Adrenal gland (tissue), 9 donors: ENCODE measurements at regions not wholly inside any gene's neighbourhood (a gene's known extent, or its start where the extent isn't known, plus 50 kb on each side); places are given as distances from the start of the nearest gene placed in this dataset.
A peak's percentile ranks its signal among the peaks of the same experiment; 100 is the strongest.

Source experiments
- DNase-seq, 7 donors: peaks; one replicate each; pipeline ENCODE4 v3.0.0-alpha.2; 2019 to 2020
- H3K27ac ChIP-seq, 5 donors: fragments of 200-600 bp; sonication (generic) in 4 of 5; 1 replicate in 3 of 5; 2 replicates in 2 of 5; pipeline versions ENCODE4 v1.5.1 to v1.8.0; 2016 to 2020; ENCODE audit warnings: mild to moderate bottlenecking in 1 of 5
- H3K27me3 ChIP-seq: fragments of 200-600 bp; 2 replicates; pipeline ENCODE4 v1.8.0; 2021
- H3K36me3 ChIP-seq, 2 donors: fragments of 200-600 bp; replicated peaks in 1 of 2; 1 replicate in 1 of 2; 2 replicates in 1 of 2; pipeline versions ENCODE4 v1.5.1 to v1.8.0; 2018 to 2022
- H3K4me1 ChIP-seq, 2 donors: fragments of 200-600 bp; replicated peaks in 1 of 2; 1 replicate in 1 of 2; 2 replicates in 1 of 2; pipeline versions ENCODE4 v1.5.1 to v1.8.0; 2018 to 2021
- H3K4me3 ChIP-seq, 4 donors: fragments of 200-600 bp; sonication (generic) in 3 of 4; one replicate each; pipeline ENCODE4 v1.5.1; 2016 to 2018
- H3K9me3 ChIP-seq, 3 donors: fragments of 200-600 bp; sonication (generic) in 1 of 3; replicated peaks in 1 of 3; 1 replicate in 2 of 3; 2 replicates in 1 of 3; pipeline versions ENCODE4 v1.5.1 to v1.8.0; 2016 to 2021
- POLR2A ChIP-seq, 2 donors: fragments of 450-650 bp; IDR thresholded peaks; one replicate each; pipeline ENCODE4 v1.6.1; 2017; ENCODE audit warnings: antibody characterized with exemption in 2 of 2, mild to moderate bottlenecking in 2 of 2, moderate library complexity in 1 of 2
- WGBS, 4 donors: extraction: QIAGEN DNeasy Blood & Tissue Kit in 2 of 4; methylation state at CpG; one replicate each; pipeline versions ENCODE4 v1.1.5 to v1.1.7; 2013 to 2017; 5-methylcytosine and 5-hydroxymethylcytosine counted together
- intact Hi-C, 2 donors: fragments of 100-400 bp; cut with DNase I; formaldehyde crosslinking; loops; one replicate each; pipeline versions ENCODE4 v1.14.1 to v1.15.0; 2022 to 2023
- TF ChIP-seq, protein P1 (sequence below), 6 experiments: fragments of 450-650 bp in 4 of 6; fragments of 200-600 bp in 2 of 6; sonication (generic) in 1 of 6; IDR thresholded peaks; 1 replicate in 5 of 6; 2 replicates in 1 of 6; pipeline versions ENCODE4 v1.5.1 to v1.8.0; 2016 to 2021; ENCODE audit warnings: antibody characterized with exemption in 6 of 6, mild to moderate bottlenecking in 2 of 6, moderate library complexity in 1 of 6
- donor health status: healthy with polysubstance abuse.
- donor health status: Bipolar disorder and iron deficiency.
- donor health status: DM: yes; HTN: yes; CAD: no.
- donor health status: DM: no; HTN: no; CAD: no.
- donor health status: DM: no; HTN: no; CAD: no.

DNA sequence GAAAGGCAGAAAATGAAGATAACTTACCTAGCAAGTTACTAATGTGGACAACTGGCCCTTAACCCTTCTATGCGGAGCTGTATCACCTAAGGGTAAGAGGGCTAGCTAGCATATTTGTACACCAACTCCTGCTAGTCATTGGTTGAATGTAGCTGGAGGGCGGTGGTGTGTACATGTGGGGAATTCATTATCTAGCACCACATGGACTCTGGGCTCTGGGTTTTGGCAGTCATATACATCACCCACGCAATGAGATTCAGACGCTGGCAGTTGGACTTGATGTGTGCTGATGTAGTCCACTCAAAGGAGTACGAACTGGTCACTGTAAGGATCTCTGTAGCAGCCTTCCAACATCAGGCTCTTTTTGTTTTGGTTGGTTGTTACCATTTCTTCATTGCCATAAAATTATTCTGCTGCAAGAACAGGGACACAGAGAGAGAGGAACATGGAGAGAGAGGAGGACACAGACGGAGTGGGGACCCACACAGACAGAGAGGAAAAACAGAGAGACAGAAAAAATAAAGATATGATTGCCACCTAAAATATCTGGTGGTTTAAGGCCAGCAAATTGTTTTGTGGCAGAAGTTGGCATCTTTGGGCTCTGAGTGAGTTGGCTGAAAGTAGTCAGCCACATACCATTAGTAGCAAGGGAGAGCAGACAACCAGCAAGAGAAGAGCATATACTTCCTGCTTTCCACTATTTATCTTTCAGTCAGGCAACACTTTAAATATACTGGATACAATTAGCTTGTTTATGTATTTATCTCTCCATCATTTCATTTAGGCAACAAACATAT, 76.7 kb upstream of the MTPN start:
- H3K27me3 ChIP-seq = no peaks in the 10 kb centered on the region
- intact Hi-C loops = no loop called here
- no peaks in the 10 kb centered on the region for H3K9me3 ChIP-seq
- H3K4me3 ChIP-seq = no peak overlapping the region
- H3K27ac ChIP-seq = no peak overlapping the region
- no peak for DNase-seq
- no peak for TF ChIP-seq POLR2A (IDR thresholded peaks at IDR 0.05)
- H3K36me3 ChIP-seq = no peaks in the 10 kb centered on the region
- WGBS, 4 donors = 90 to 97% (median 93%) methylated on average over 6 of the region's 6 CpGs
- no peaks in the 10 kb centered on the region for H3K4me1 ChIP-seq

DNA sequence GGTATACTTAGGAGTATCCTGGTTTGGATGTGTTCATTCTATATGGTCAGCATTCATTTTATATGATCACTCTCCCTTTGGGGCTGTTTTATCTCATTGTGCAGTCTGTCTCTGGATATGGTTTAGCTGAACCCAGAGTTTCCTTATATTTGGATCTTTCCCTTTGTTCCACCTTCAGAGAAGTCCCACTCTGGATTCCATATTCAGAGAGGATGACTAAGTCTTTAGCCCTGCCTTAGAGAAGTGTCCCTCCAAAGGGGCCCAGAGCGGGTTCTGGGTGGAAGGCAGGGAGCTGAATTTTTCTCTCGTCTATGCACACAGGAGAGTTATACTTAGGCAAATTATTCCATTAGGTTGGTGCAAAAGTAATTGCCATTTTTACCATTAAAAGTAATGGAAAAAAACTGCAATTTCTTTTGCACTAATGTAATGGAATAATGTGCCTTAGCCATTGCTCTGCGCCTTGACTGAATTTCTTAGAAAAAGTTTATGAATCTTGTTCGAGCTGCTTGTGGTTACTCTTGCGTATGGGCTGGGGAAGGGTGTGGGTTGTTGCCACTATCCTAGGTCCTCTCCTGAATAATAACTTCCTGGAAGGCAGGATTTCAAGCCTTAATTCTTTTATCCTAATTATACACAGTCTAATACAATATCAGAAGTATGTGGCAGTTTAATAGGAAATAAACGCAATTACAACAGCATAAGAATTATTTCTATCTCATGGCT, 74.2 kb upstream of the MTPN start:
- H3K27ac ChIP-seq = no peak overlapping the region
- no peaks in the 10 kb centered on the region for H3K36me3 ChIP-seq
- intact Hi-C loops = no loop called here
- 93 to 96% (median 94%) methylated on average over 6 of the region's 6 CpGs for WGBS, 4 donors
- no peak overlapping the region for H3K4me3 ChIP-seq
- H3K27me3 ChIP-seq = no peaks in the 10 kb centered on the region
- no peaks in the 10 kb centered on the region for H3K9me3 ChIP-seq
- no peaks in the 10 kb centered on the region for H3K4me1 ChIP-seq
- TF ChIP-seq, protein P1, sequence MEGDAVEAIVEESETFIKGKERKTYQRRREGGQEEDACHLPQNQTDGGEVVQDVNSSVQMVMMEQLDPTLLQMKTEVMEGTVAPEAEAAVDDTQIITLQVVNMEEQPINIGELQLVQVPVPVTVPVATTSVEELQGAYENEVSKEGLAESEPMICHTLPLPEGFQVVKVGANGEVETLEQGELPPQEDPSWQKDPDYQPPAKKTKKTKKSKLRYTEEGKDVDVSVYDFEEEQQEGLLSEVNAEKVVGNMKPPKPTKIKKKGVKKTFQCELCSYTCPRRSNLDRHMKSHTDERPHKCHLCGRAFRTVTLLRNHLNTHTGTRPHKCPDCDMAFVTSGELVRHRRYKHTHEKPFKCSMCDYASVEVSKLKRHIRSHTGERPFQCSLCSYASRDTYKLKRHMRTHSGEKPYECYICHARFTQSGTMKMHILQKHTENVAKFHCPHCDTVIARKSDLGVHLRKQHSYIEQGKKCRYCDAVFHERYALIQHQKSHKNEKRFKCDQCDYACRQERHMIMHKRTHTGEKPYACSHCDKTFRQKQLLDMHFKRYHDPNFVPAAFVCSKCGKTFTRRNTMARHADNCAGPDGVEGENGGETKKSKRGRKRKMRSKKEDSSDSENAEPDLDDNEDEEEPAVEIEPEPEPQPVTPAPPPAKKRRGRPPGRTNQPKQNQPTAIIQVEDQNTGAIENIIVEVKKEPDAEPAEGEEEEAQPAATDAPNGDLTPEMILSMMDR (IDR thresholded peaks at IDR 0.05) = no peak
- no peak for TF ChIP-seq POLR2A (IDR thresholded peaks at IDR 0.05)
- no peak for DNase-seq

DNA sequence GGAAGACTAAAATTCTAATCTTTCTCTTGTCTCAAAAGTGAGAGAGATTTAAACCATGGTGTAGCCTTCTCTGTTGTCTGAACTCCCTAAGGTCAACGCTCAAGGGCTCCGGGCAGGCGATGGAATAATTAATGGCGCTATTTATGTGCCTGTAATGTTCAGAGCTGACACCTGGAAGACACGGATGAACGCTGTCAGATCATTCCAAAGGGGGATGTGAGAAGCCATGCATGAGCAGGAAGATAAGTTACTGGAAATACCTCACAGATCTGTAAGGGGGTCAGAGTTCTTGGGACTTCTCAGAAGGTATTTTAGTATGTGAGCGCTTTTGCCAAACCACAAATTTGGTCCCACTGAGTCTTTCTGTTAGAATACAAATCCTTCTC, 73.3 kb upstream of the MTPN start:
- intact Hi-C loops = no loop called here
- H3K27ac ChIP-seq = no peak overlapping the region

DNA sequence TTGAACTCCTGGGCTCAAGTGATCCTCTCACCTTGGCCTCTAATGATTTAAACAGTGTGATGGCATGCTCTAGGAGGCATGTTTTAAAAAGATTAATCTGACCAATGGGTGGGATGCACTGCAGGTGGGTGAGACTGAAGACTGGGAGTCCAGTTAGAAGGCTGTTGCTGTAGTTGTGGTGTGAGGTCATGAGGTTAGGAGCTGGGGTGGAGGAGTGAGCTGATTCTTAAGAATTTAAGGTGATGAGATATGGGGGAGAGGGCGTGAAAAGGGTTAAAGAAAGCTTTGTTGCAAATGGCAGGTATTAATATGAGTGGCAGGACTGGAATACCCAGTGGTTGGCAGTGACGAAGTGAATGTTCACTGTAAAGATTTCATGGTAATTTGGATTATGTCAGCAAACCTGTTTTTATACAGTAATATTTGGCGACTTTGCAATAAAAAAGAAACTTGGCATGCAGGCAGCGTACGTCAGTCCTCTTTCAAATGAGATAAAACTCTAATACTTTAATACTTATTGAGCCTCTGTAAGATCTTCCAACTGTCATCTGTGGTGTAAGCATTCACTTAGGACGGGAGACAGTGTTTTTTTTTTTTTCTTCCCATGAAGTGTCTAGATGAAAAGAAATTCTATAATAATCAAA, 72.8 kb upstream of the MTPN start:
- WGBS, 4 donors = 61 to 75% (median 71%) methylated on average over 6 of the region's 6 CpGs
- H3K4me1 ChIP-seq = no peaks in the 10 kb centered on the region
- H3K9me3 ChIP-seq = no peaks in the 10 kb centered on the region
- no peak overlapping the region for H3K4me3 ChIP-seq
- no peaks in the 10 kb centered on the region for H3K27me3 ChIP-seq
- intact Hi-C loops = no loop called here
- peak in 1 of 7 donors; percentile 17 for DNase-seq
- H3K27ac ChIP-seq = no peak overlapping the region
- no peaks in the 10 kb centered on the region for H3K36me3 ChIP-seq
- no peak for TF ChIP-seq POLR2A (IDR thresholded peaks at IDR 0.05)
- TF ChIP-seq, protein P1 (IDR thresholded peaks at IDR 0.05) = no peak

More for the DNA sequence above, 73.3 kb upstream of the MTPN start:
- no peaks in the 10 kb centered on the region for H3K36me3 ChIP-seq
- no peak for DNase-seq
- no peaks in the 10 kb centered on the region for H3K27me3 ChIP-seq
- H3K9me3 ChIP-seq = no peaks in the 10 kb centered on the region
- H3K4me1 ChIP-seq = no peaks in the 10 kb centered on the region
- H3K4me3 ChIP-seq = no peak overlapping the region
- TF ChIP-seq, protein P1 (IDR thresholded peaks at IDR 0.05) = no peak
- no peak for TF ChIP-seq POLR2A (IDR thresholded peaks at IDR 0.05)
- 66 to 80% (median 70%) methylated on average over 7 of the region's 7 CpGs for WGBS, 4 donors
